ENCODE measurements at regions not wholly inside any gene's neighbourhood (a gene's known extent, or its start where the extent isn't known, plus 50 kb on each side); places are given as distances from the start of the nearest gene placed in this dataset.

DNA sequence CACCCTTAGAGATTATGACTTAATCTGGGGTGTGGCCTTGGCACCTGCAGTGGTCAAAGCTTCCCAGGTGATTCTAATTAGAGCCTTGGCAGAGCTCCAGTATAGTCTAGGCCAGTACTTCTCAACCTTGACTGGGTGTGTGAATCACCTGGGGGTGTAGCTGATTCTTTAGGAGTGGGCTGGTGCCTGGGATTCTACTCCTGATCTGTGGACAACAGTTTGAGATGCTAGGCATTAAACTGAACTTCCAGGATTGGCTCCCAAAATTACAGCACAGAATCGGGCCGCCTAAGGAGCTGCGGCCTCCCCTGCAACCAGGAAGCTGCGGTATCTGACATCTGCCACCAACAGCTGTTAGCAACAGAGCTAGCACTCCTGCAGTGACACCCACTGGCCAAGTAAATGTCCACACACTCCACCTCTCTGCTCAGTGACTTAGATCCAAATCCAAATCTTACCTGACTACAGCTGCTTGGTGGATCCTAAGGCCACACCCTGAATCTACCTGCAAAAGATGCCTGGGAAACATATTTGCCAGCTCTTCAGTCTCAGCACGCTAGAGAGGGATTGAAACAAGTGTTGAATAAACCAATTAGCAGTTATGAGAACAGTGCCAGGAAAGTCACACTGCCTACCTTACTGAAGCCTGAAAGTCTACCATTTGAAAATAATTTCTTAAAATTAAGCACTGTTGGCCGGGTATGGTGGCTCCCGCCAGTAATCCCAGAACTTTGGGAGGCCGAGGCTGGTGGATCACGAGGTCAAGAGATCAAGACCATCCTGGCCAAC lies 126.7 kb downstream of the UNC5CL start:
- H3K9me3 ChIP-seq, result no peaks in the 10 kb centered on the region
- ATAC-seq (peak; percentile 94 to 98 (median 96)), DNase-seq (peak in 2 of 3 donors; percentile 56 to 68)
- H3K27ac ChIP-seq, result no peak overlapping the region
- no peak for TF ChIP-seq POLR2A (IDR thresholded peaks at IDR 0.05)
- TF ChIP-seq, protein P1, sequence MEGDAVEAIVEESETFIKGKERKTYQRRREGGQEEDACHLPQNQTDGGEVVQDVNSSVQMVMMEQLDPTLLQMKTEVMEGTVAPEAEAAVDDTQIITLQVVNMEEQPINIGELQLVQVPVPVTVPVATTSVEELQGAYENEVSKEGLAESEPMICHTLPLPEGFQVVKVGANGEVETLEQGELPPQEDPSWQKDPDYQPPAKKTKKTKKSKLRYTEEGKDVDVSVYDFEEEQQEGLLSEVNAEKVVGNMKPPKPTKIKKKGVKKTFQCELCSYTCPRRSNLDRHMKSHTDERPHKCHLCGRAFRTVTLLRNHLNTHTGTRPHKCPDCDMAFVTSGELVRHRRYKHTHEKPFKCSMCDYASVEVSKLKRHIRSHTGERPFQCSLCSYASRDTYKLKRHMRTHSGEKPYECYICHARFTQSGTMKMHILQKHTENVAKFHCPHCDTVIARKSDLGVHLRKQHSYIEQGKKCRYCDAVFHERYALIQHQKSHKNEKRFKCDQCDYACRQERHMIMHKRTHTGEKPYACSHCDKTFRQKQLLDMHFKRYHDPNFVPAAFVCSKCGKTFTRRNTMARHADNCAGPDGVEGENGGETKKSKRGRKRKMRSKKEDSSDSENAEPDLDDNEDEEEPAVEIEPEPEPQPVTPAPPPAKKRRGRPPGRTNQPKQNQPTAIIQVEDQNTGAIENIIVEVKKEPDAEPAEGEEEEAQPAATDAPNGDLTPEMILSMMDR (IDR thresholded peaks at IDR 0.05), result peak; percentile 59 to 78 (median 66)
- H3K27me3 ChIP-seq, result no peaks in the 10 kb centered on the region
- intact Hi-C loops (cut with DNase I), result no loop called here
- peaks cover 0 to 5% (median 0%) of the 10 kb centered on the region in 4 donors for H3K4me1 ChIP-seq
- 64% methylated on average over 5 of the region's 9 CpGs for WGBS (ENCODE audit: insufficient coverage, low coverage, low lambda C conversion rate, missing lambda C conversion rate)
- H3K4me3 ChIP-seq, result no peak overlapping the region
- no peaks in the 10 kb centered on the region for H3K36me3 ChIP-seq

GRCh38 chr6:40910260-40910893 lies 128.6 kb downstream of the UNC5CL start:
- WGBS (ENCODE audit: insufficient coverage, low coverage, low lambda C conversion rate, missing lambda C conversion rate), result 100% methylated on average over 2 of the region's 2 CpGs

GRCh38 chr6:40909811-40910210 lies 129.2 kb downstream of the UNC5CL start:
- DNase-seq (no peak), ATAC-seq (no peak)
- Histone ChIP-seq H3K36me3 (no peaks in the 10 kb centered on the region), H3K4me1 (peaks cover 0 to 6% (median 0%) of the 10 kb centered on the region in 4 donors), H3K27me3 (no peaks in the 10 kb centered on the region), H3K9me3 (no peaks in the 10 kb centered on the region), H3K4me3 (no peak overlapping the region), H3K27ac (no peak overlapping the region)
- TF ChIP-seq, protein P1 (IDR thresholded peaks at IDR 0.05), result no peak
- no peak for TF ChIP-seq POLR2A (IDR thresholded peaks at IDR 0.05)
- intact Hi-C loops (cut with DNase I), result no loop called here
- WGBS (ENCODE audit: insufficient coverage, low coverage, low lambda C conversion rate, missing lambda C conversion rate), result 92% methylated on average over 1 of the region's 1 CpG

More at GRCh38 chr6:40910260-40910893, 128.6 kb downstream of the UNC5CL start:
- ATAC-seq, result no peak
- DNase-seq, result no peak
- Histone ChIP-seq H3K4me1 (peaks cover 0 to 6% (median 0%) of the 10 kb centered on the region in 4 donors), H3K4me3 (no peak overlapping the region), H3K36me3 (no peaks in the 10 kb centered on the region), H3K27me3 (no peaks in the 10 kb centered on the region), H3K9me3 (no peaks in the 10 kb centered on the region), H3K27ac (no peak overlapping the region)
- intact Hi-C loops (cut with DNase I), result no loop called here
- TF ChIP-seq, protein P1 (IDR thresholded peaks at IDR 0.05), result no peak
- TF ChIP-seq POLR2A (IDR thresholded peaks at IDR 0.05), result no peak

GRCh38 chr6:40907198-40907701 lies 131.8 kb downstream of the UNC5CL start:
- Histone ChIP-seq H3K4me1 (peaks cover 0 to 6% (median 0%) of the 10 kb centered on the region in 4 donors), H3K27me3 (no peaks in the 10 kb centered on the region), H3K4me3 (no peak overlapping the region), H3K36me3 (no peaks in the 10 kb centered on the region), H3K9me3 (no peaks in the 10 kb centered on the region), H3K27ac (no peak overlapping the region)
- intact Hi-C loops (cut with DNase I), result no loop called here
- TF ChIP-seq, protein P1 (IDR thresholded peaks at IDR 0.05), result no peak
- no peak for TF ChIP-seq POLR2A (IDR thresholded peaks at IDR 0.05)
- DNase-seq, result peak in 1 of 3 donors; percentile 31
- ATAC-seq, result peak in 3 of 4 donors; percentile 34 to 58 (median 46)
- 5% methylated on average over 2 of the region's 4 CpGs for WGBS (ENCODE audit: insufficient coverage, low coverage, low lambda C conversion rate, missing lambda C conversion rate)

Data from right lobe of liver (tissue), 6 donors.